ENCODE measurements at regions not wholly inside any gene's neighbourhood (a gene's known extent, or its start where the extent isn't known, plus 50 kb on each side); places are given as distances from the start of the nearest gene placed in this dataset.

DNA sequence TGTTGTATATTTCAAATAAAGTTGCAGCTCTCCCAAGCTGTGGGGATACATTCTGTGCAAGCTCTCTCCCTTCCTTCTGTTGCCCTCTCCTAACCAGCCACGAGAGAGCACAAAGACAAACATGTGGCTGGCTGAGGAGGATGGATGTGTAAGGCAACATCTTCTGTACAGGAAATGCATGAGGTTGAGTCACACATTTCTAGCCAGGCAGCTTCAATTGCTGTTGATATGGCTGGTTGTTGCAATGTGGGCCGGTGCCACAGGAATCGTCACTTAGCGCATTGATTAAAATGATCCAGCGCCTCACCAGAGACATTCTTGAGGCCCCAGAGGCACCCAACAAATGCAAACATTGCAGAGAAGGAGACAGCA, 207.1 kb downstream of the ICE1 start:
- TF ChIP-seq, protein P1, sequence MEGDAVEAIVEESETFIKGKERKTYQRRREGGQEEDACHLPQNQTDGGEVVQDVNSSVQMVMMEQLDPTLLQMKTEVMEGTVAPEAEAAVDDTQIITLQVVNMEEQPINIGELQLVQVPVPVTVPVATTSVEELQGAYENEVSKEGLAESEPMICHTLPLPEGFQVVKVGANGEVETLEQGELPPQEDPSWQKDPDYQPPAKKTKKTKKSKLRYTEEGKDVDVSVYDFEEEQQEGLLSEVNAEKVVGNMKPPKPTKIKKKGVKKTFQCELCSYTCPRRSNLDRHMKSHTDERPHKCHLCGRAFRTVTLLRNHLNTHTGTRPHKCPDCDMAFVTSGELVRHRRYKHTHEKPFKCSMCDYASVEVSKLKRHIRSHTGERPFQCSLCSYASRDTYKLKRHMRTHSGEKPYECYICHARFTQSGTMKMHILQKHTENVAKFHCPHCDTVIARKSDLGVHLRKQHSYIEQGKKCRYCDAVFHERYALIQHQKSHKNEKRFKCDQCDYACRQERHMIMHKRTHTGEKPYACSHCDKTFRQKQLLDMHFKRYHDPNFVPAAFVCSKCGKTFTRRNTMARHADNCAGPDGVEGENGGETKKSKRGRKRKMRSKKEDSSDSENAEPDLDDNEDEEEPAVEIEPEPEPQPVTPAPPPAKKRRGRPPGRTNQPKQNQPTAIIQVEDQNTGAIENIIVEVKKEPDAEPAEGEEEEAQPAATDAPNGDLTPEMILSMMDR (IDR thresholded peaks at IDR 0.05): no peak
- TF ChIP-seq POLR2A (IDR thresholded peaks at IDR 0.05): no peak

Measured in thyroid gland (tissue), 4 donors.